NT2/D1 (cell line): ENCODE measurements at regions not wholly inside any gene's neighbourhood (a gene's known extent, or its start where the extent isn't known, plus 50 kb on each side); places are given as distances from the start of the nearest gene placed in this dataset.

Experiments used
- SUZ12 ChIP-seq: IDR thresholded peaks from 2 replicates; pipeline ENCODE4 v1.6.1; 2011; ENCODE audit not compliant: insufficient read length, insufficient read depth; ENCODE audit errors: extremely low read depth
- ZNF274 ChIP-seq: IDR thresholded peaks from 2 replicates; pipeline ENCODE4 v1.6.1; 2011; ENCODE audit warnings: mild to moderate bottlenecking, low read depth, low read length

GRCh38 chr3:68458581-68458980, 473.8 kb downstream of the TAFA4 start:
- TF ChIP-seq ZNF274 (no peak), SUZ12 (no peak)
